HG02981 (cell line): ENCODE measurements at regions not wholly inside any gene's neighbourhood (a gene's known extent, or its start where the extent isn't known, plus 50 kb on each side); places are given as distances from the start of the nearest gene placed in this dataset.
"Not testable (repeated sequence)": the region's sequence is repeated elsewhere in the genome, so short reads cannot be mapped to it uniquely, and the experiment has no call there.

Source experiments
- ATAC-seq: cut with Tn5 transposase; IDR thresholded peaks from one replicate; pipeline ENCODE4 v1.9.1; 2021; ENCODE audit warnings: mild to moderate bottlenecking, moderate library complexity; ENCODE audit not compliant: unreplicated experiment

- ATAC-seq, result not testable (repeated sequence)
Observed at GRCh38 chr2:91568391-91569338, 2877.2 kb downstream of the RPIA start.

GRCh38 chr2:91571239-91571923 lies 2879.9 kb downstream of the RPIA start:
- ATAC-seq, result not testable (repeated sequence)

GRCh38 chr2:91573018-91573417 lies 2881.5 kb downstream of the RPIA start:
- ATAC-seq, result not testable (repeated sequence)

GRCh38 chr2:91573755-91574154 lies 2882.3 kb downstream of the RPIA start:
- ATAC-seq, result not testable (repeated sequence)

GRCh38 chr2:91574255-91574654 lies 2882.8 kb downstream of the RPIA start:
- ATAC-seq, result not testable (repeated sequence)

GRCh38 chr2:91575701-91576100 lies 2884.2 kb downstream of the RPIA start:
- ATAC-seq, result not testable (repeated sequence)

GRCh38 chr2:91577406-91577805 lies 2885.9 kb downstream of the RPIA start:
- ATAC-seq, result not testable (repeated sequence)

- not testable (repeated sequence) for ATAC-seq
Observed at GRCh38 chr2:91578678-91579077, 2887.2 kb downstream of the RPIA start.

GRCh38 chr2:91579555-91579954 lies 2888.1 kb downstream of the RPIA start:
- not testable (repeated sequence) for ATAC-seq

- ATAC-seq, result not testable (repeated sequence)
Observed at GRCh38 chr2:91580043-91580442, 2888.6 kb downstream of the RPIA start.

- ATAC-seq, result not testable (repeated sequence)
Observed at GRCh38 chr2:91587098-91587497, 2895.6 kb downstream of the RPIA start.

GRCh38 chr2:91587908-91588535 lies 2896.5 kb downstream of the RPIA start:
- ATAC-seq, result not testable (repeated sequence)

- ATAC-seq, result not testable (repeated sequence)
Observed at GRCh38 chr2:91588782-91589223, 2897.3 kb downstream of the RPIA start.

GRCh38 chr2:91589454-91590328 lies 2898.2 kb downstream of the RPIA start:
- not testable (repeated sequence) for ATAC-seq

- ATAC-seq, result not testable (repeated sequence)
Observed at GRCh38 chr2:91590381-91590780, 2898.9 kb downstream of the RPIA start.

GRCh38 chr2:91591066-91591465 lies 2899.6 kb downstream of the RPIA start:
- ATAC-seq, result not testable (repeated sequence)

- not testable (repeated sequence) for ATAC-seq
Observed at GRCh38 chr2:91597436-91597835, 2906.0 kb downstream of the RPIA start.

GRCh38 chr2:91598519-91598918 lies 2907.0 kb downstream of the RPIA start:
- not testable (repeated sequence) for ATAC-seq

- not testable (repeated sequence) for ATAC-seq
Observed at GRCh38 chr2:91599000-91599399, 2907.5 kb downstream of the RPIA start.

- not testable (repeated sequence) for ATAC-seq
Observed at GRCh38 chr2:91602860-91603259, 2911.4 kb downstream of the RPIA start.
